ENCODE measurements at regions not wholly inside any gene's neighbourhood (a gene's known extent, or its start where the extent isn't known, plus 50 kb on each side); places are given as distances from the start of the nearest gene placed in this dataset.

DNA sequence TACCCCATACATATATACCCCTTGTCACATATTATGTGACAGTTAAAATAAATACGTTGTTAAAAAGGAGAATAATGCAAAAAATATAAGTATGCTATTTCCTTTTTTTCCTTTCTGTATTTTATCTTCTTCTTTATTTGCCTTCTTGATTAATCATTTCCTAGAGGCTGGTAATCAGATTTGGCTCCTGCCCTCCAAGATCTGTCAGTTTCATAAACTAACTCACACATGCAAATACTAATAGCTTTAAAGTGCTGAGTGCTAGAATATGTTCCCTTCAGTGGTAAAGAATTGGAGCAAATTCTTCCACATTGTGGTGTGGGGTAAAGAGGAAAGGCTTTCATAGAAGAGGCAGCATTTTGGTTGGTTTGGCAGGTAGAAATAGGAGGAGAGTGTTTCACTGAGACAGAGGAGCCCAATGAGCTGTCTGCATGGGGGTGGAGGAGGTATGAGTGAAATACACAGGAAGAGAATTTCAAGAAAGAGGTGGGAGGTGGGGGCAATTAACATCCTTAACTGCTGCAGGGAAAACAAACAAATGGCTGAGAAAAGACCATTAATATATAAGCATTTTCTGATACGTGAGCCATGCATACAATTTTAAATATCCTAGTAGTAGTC is 523.9 kb downstream of the BMP2 start:
- H3K4me3 ChIP-seq (ENCODE audit: low read depth in 1 of 5, low read length in 5 of 5), result no peak overlapping the region
- H3K9me3 ChIP-seq (ENCODE audit: control insufficient read depth in 5 of 5, low read length in 5 of 5), result no peaks in the 10 kb centered on the region
- H3K27ac ChIP-seq (ENCODE audit: low read depth, low read length), result no peak overlapping the region
- H3K27me3 ChIP-seq (ENCODE audit: control insufficient read depth in 5 of 5, insufficient read depth in 4 of 5, low read length in 5 of 5), result peaks cover 0 to under 1% (median 0%) of the 10 kb centered on the region in 5 donors
- H3K36me3 ChIP-seq (ENCODE audit: control insufficient read depth in 5 of 5, insufficient read depth in 5 of 5, low read length in 5 of 5), result no peaks in the 10 kb centered on the region
- no peak overlapping the region for H3K9ac ChIP-seq (ENCODE audit: low read length in 5 of 5)
- no peaks in the 10 kb centered on the region for H3K4me1 ChIP-seq (ENCODE audit: control insufficient read depth in 5 of 5, insufficient read depth in 5 of 5, low read length in 5 of 5)

GRCh38 chr20:7291946-7292345 is 524.5 kb downstream of the BMP2 start:
- Histone ChIP-seq H3K9me3 (ENCODE audit: control insufficient read depth in 5 of 5, low read length in 5 of 5) (no peaks in the 10 kb centered on the region), H3K27me3 (ENCODE audit: control insufficient read depth in 5 of 5, insufficient read depth in 4 of 5, low read length in 5 of 5) (no peaks in the 10 kb centered on the region), H3K4me3 (ENCODE audit: low read depth in 1 of 5, low read length in 5 of 5) (no peak overlapping the region), H3K4me1 (ENCODE audit: control insufficient read depth in 5 of 5, insufficient read depth in 5 of 5, low read length in 5 of 5) (no peaks in the 10 kb centered on the region), H3K9ac (ENCODE audit: low read length in 5 of 5) (no peak overlapping the region), H3K27ac (ENCODE audit: low read depth, low read length) (no peak overlapping the region), H3K36me3 (ENCODE audit: control insufficient read depth in 5 of 5, insufficient read depth in 5 of 5, low read length in 5 of 5) (no peaks in the 10 kb centered on the region)

- no peaks in the 10 kb centered on the region for H3K36me3 ChIP-seq (ENCODE audit: control insufficient read depth in 5 of 5, insufficient read depth in 5 of 5, low read length in 5 of 5)
- H3K27ac ChIP-seq (ENCODE audit: low read depth, low read length), result no peak overlapping the region
- no peak overlapping the region for H3K4me3 ChIP-seq (ENCODE audit: low read depth in 1 of 5, low read length in 5 of 5)
- H3K9ac ChIP-seq (ENCODE audit: low read length in 5 of 5), result no peak overlapping the region
- H3K4me1 ChIP-seq (ENCODE audit: control insufficient read depth in 5 of 5, insufficient read depth in 5 of 5, low read length in 5 of 5), result no peaks in the 10 kb centered on the region
- H3K27me3 ChIP-seq (ENCODE audit: control insufficient read depth in 5 of 5, insufficient read depth in 4 of 5, low read length in 5 of 5), result no peaks in the 10 kb centered on the region
- no peaks in the 10 kb centered on the region for H3K9me3 ChIP-seq (ENCODE audit: control insufficient read depth in 5 of 5, low read length in 5 of 5)
Observed at GRCh38 chr20:7294816-7295360, 527.4 kb downstream of the BMP2 start.

GRCh38 chr20:7301807-7302206 is 534.3 kb downstream of the BMP2 start:
- no peak overlapping the region for H3K9ac ChIP-seq (ENCODE audit: low read length in 5 of 5)
- H3K27ac ChIP-seq (ENCODE audit: low read depth, low read length), result no peak overlapping the region
- H3K9me3 ChIP-seq (ENCODE audit: control insufficient read depth in 5 of 5, low read length in 5 of 5), result no peaks in the 10 kb centered on the region
- no peaks in the 10 kb centered on the region for H3K27me3 ChIP-seq (ENCODE audit: control insufficient read depth in 5 of 5, insufficient read depth in 4 of 5, low read length in 5 of 5)
- peaks cover 0 to 2% (median 0%) of the 10 kb centered on the region in 5 donors for H3K4me1 ChIP-seq (ENCODE audit: control insufficient read depth in 5 of 5, insufficient read depth in 5 of 5, low read length in 5 of 5)
- no peaks in the 10 kb centered on the region for H3K36me3 ChIP-seq (ENCODE audit: control insufficient read depth in 5 of 5, insufficient read depth in 5 of 5, low read length in 5 of 5)
- no peak overlapping the region for H3K4me3 ChIP-seq (ENCODE audit: low read depth in 1 of 5, low read length in 5 of 5)

- no peaks in the 10 kb centered on the region for H3K9me3 ChIP-seq (ENCODE audit: control insufficient read depth in 5 of 5, low read length in 5 of 5)
- H3K27ac ChIP-seq (ENCODE audit: low read depth, low read length), result no peak overlapping the region
- H3K4me1 ChIP-seq (ENCODE audit: control insufficient read depth in 5 of 5, insufficient read depth in 5 of 5, low read length in 5 of 5), result peaks cover 0 to 2% (median 0%) of the 10 kb centered on the region in 5 donors
- no peaks in the 10 kb centered on the region for H3K27me3 ChIP-seq (ENCODE audit: control insufficient read depth in 5 of 5, insufficient read depth in 4 of 5, low read length in 5 of 5)
- no peak overlapping the region for H3K4me3 ChIP-seq (ENCODE audit: low read depth in 1 of 5, low read length in 5 of 5)
- no peaks in the 10 kb centered on the region for H3K36me3 ChIP-seq (ENCODE audit: control insufficient read depth in 5 of 5, insufficient read depth in 5 of 5, low read length in 5 of 5)
- no peak overlapping the region for H3K9ac ChIP-seq (ENCODE audit: low read length in 5 of 5)
Observed at GRCh38 chr20:7302250-7302649, 534.8 kb downstream of the BMP2 start.

GRCh38 chr20:7305976-7306375 is 538.5 kb downstream of the BMP2 start:
- H3K4me1 ChIP-seq (ENCODE audit: control insufficient read depth in 5 of 5, insufficient read depth in 5 of 5, low read length in 5 of 5), result peaks cover 0 to 2% (median 0%) of the 10 kb centered on the region in 5 donors
- no peak overlapping the region for H3K27ac ChIP-seq (ENCODE audit: low read depth, low read length)
- H3K27me3 ChIP-seq (ENCODE audit: control insufficient read depth in 5 of 5, insufficient read depth in 4 of 5, low read length in 5 of 5), result no peaks in the 10 kb centered on the region
- H3K9me3 ChIP-seq (ENCODE audit: control insufficient read depth in 5 of 5, low read length in 5 of 5), result no peaks in the 10 kb centered on the region
- no peak overlapping the region for H3K9ac ChIP-seq (ENCODE audit: low read length in 5 of 5)
- no peaks in the 10 kb centered on the region for H3K36me3 ChIP-seq (ENCODE audit: control insufficient read depth in 5 of 5, insufficient read depth in 5 of 5, low read length in 5 of 5)
- H3K4me3 ChIP-seq (ENCODE audit: low read depth in 1 of 5, low read length in 5 of 5), result no peak overlapping the region

DNA sequence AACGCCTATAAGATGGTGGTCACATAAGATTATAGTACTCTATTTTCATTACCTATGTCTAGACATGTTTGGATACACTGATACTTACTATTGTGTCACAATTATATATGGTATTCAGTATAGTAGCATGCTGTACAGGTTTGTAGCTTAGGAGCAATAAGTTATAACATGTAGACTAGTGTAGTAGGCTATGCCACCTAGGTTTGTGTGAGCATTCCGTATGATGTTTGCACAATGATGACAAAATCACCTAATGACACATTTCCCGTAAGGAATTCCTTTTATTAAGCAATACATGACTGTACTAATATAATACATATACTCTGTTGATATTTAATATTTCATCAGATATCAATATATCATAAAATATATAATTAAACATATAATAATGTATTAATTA is 540.7 kb downstream of the BMP2 start:
- H3K4me1 ChIP-seq (ENCODE audit: control insufficient read depth in 5 of 5, insufficient read depth in 5 of 5, low read length in 5 of 5), result peaks cover 0 to 2% (median 0%) of the 10 kb centered on the region in 5 donors
- H3K36me3 ChIP-seq (ENCODE audit: control insufficient read depth in 5 of 5, insufficient read depth in 5 of 5, low read length in 5 of 5), result no peaks in the 10 kb centered on the region
- no peak overlapping the region for H3K4me3 ChIP-seq (ENCODE audit: low read depth in 1 of 5, low read length in 5 of 5)
- no peak overlapping the region for H3K9ac ChIP-seq (ENCODE audit: low read length in 5 of 5)
- H3K9me3 ChIP-seq (ENCODE audit: control insufficient read depth in 5 of 5, low read length in 5 of 5), result no peaks in the 10 kb centered on the region
- H3K27me3 ChIP-seq (ENCODE audit: control insufficient read depth in 5 of 5, insufficient read depth in 4 of 5, low read length in 5 of 5), result no peaks in the 10 kb centered on the region
- H3K27ac ChIP-seq (ENCODE audit: low read depth, low read length), result no peak overlapping the region

- Histone ChIP-seq H3K4me1 (ENCODE audit: control insufficient read depth in 5 of 5, insufficient read depth in 5 of 5, low read length in 5 of 5) (no peaks in the 10 kb centered on the region), H3K27me3 (ENCODE audit: control insufficient read depth in 5 of 5, insufficient read depth in 4 of 5, low read length in 5 of 5) (no peaks in the 10 kb centered on the region), H3K9ac (ENCODE audit: low read length in 5 of 5) (no peak overlapping the region), H3K27ac (ENCODE audit: low read depth, low read length) (no peak overlapping the region), H3K36me3 (ENCODE audit: control insufficient read depth in 5 of 5, insufficient read depth in 5 of 5, low read length in 5 of 5) (no peaks in the 10 kb centered on the region), H3K4me3 (ENCODE audit: low read depth in 1 of 5, low read length in 5 of 5) (no peak overlapping the region), H3K9me3 (ENCODE audit: control insufficient read depth in 5 of 5, low read length in 5 of 5) (no peaks in the 10 kb centered on the region)
Observed at GRCh38 chr20:7313047-7313446, 545.6 kb downstream of the BMP2 start.

DNA sequence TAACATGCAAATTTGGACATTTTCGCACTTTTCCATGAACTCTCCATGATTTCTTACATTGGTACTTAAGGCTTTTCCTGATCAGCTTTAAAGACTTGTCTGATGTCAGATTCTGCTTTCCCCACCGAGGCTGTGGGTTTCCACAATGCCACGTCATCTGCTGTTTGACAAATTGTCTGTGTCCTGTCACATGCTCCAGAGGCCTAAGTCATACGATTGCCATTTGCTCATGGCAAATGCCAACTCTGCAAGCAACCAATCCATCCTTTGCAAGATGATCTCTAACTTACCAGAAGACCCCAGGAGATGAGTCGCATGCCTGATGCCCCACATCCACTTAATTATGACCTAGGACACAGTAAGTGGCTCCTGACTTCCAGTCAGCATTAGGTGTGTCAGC is 556.5 kb downstream of the BMP2 start:
- no peaks in the 10 kb centered on the region for H3K27me3 ChIP-seq (ENCODE audit: control insufficient read depth in 5 of 5, insufficient read depth in 4 of 5, low read length in 5 of 5)
- no peaks in the 10 kb centered on the region for H3K4me1 ChIP-seq (ENCODE audit: control insufficient read depth in 5 of 5, insufficient read depth in 5 of 5, low read length in 5 of 5)
- no peaks in the 10 kb centered on the region for H3K9me3 ChIP-seq (ENCODE audit: control insufficient read depth in 5 of 5, low read length in 5 of 5)
- H3K36me3 ChIP-seq (ENCODE audit: control insufficient read depth in 5 of 5, insufficient read depth in 5 of 5, low read length in 5 of 5), result no peaks in the 10 kb centered on the region
- no peak overlapping the region for H3K27ac ChIP-seq (ENCODE audit: low read depth, low read length)
- no peak overlapping the region for H3K4me3 ChIP-seq (ENCODE audit: low read depth in 1 of 5, low read length in 5 of 5)
- no peak overlapping the region for H3K9ac ChIP-seq (ENCODE audit: low read length in 5 of 5)

DNA sequence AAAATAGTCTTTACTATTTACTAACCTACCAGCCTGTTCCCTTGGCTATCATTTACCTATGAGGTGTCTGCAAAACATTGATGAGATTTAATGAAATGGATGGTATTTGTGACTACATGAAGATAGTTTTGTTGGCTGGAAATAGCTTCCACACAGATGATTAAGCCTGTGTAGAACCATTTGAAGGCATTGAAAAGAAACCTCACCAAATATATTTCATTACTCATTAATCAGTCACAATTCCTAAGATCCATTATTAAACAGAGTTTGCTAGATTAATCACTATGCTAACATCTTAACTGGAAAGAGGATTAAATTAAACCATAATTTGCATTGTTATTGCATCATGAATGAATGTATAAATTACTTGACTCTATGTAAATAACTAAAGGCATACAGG is 560.3 kb downstream of the BMP2 start:
- peaks cover 0 to 10% (median 4%) of the 10 kb centered on the region in 5 donors for H3K4me1 ChIP-seq (ENCODE audit: control insufficient read depth in 5 of 5, insufficient read depth in 5 of 5, low read length in 5 of 5)
- H3K36me3 ChIP-seq (ENCODE audit: control insufficient read depth in 5 of 5, insufficient read depth in 5 of 5, low read length in 5 of 5), result no peaks in the 10 kb centered on the region
- H3K27me3 ChIP-seq (ENCODE audit: control insufficient read depth in 5 of 5, insufficient read depth in 4 of 5, low read length in 5 of 5), result no peaks in the 10 kb centered on the region
- no peak overlapping the region for H3K27ac ChIP-seq (ENCODE audit: low read depth, low read length)
- H3K9me3 ChIP-seq (ENCODE audit: control insufficient read depth in 5 of 5, low read length in 5 of 5), result no peaks in the 10 kb centered on the region
- H3K9ac ChIP-seq (ENCODE audit: low read length in 5 of 5), result no peak overlapping the region
- no peak overlapping the region for H3K4me3 ChIP-seq (ENCODE audit: low read depth in 1 of 5, low read length in 5 of 5)

Data from subcutaneous abdominal adipose tissue (tissue), 5 donors.